ENCODE measurements at regions not wholly inside any gene's neighbourhood (a gene's known extent, or its start where the extent isn't known, plus 50 kb on each side); places are given as distances from the start of the nearest gene placed in this dataset.

GRCh38 chr3:106611116-106611515 is 742.3 kb upstream of the CBLB start:
- Histone ChIP-seq H3K27ac (ENCODE audit: low read depth in 2 of 2, low read length in 2 of 2) (no peak overlapping the region), H3K27me3 (ENCODE audit: control insufficient read depth in 2 of 2, insufficient read depth in 2 of 2, low read length in 2 of 2) (no peaks in the 10 kb centered on the region), H3K9me3 (ENCODE audit: control insufficient read depth in 2 of 2, low read length in 2 of 2) (no peaks in the 10 kb centered on the region), H3K4me3 (ENCODE audit: low read length in 2 of 2) (no peak overlapping the region), H3K4me1 (ENCODE audit: control insufficient read depth in 2 of 2, insufficient read depth in 2 of 2, low read length in 2 of 2) (no peaks in the 10 kb centered on the region), H3K9ac (ENCODE audit: low read depth in 1 of 2, low read length in 2 of 2) (no peak overlapping the region), H3K36me3 (ENCODE audit: control insufficient read depth in 2 of 2, insufficient read depth in 2 of 2, low read length in 2 of 2) (no peaks in the 10 kb centered on the region)

GRCh38 chr3:106611841-106612240 is 743.0 kb upstream of the CBLB start:
- H3K27ac ChIP-seq (ENCODE audit: low read depth in 2 of 2, low read length in 2 of 2) = no peak overlapping the region
- no peaks in the 10 kb centered on the region for H3K36me3 ChIP-seq (ENCODE audit: control insufficient read depth in 2 of 2, insufficient read depth in 2 of 2, low read length in 2 of 2)
- no peaks in the 10 kb centered on the region for H3K4me1 ChIP-seq (ENCODE audit: control insufficient read depth in 2 of 2, insufficient read depth in 2 of 2, low read length in 2 of 2)
- no peaks in the 10 kb centered on the region for H3K9me3 ChIP-seq (ENCODE audit: control insufficient read depth in 2 of 2, low read length in 2 of 2)
- no peak overlapping the region for H3K4me3 ChIP-seq (ENCODE audit: low read length in 2 of 2)
- H3K9ac ChIP-seq (ENCODE audit: low read depth in 1 of 2, low read length in 2 of 2) = no peak overlapping the region
- H3K27me3 ChIP-seq (ENCODE audit: control insufficient read depth in 2 of 2, insufficient read depth in 2 of 2, low read length in 2 of 2) = no peaks in the 10 kb centered on the region

GRCh38 chr3:106616556-106616955 is 747.7 kb upstream of the CBLB start:
- Histone ChIP-seq H3K9me3 (ENCODE audit: control insufficient read depth in 2 of 2, low read length in 2 of 2) (no peaks in the 10 kb centered on the region), H3K9ac (ENCODE audit: low read depth in 1 of 2, low read length in 2 of 2) (no peak overlapping the region), H3K27me3 (ENCODE audit: control insufficient read depth in 2 of 2, insufficient read depth in 2 of 2, low read length in 2 of 2) (no peaks in the 10 kb centered on the region), H3K4me3 (ENCODE audit: low read length in 2 of 2) (no peak overlapping the region), H3K36me3 (ENCODE audit: control insufficient read depth in 2 of 2, insufficient read depth in 2 of 2, low read length in 2 of 2) (no peaks in the 10 kb centered on the region), H3K27ac (ENCODE audit: low read depth in 2 of 2, low read length in 2 of 2) (no peak overlapping the region), H3K4me1 (ENCODE audit: control insufficient read depth in 2 of 2, insufficient read depth in 2 of 2, low read length in 2 of 2) (no peaks in the 10 kb centered on the region)

GRCh38 chr3:106617276-106617675 is 748.5 kb upstream of the CBLB start:
- Histone ChIP-seq H3K27me3 (ENCODE audit: control insufficient read depth in 2 of 2, insufficient read depth in 2 of 2, low read length in 2 of 2) (no peaks in the 10 kb centered on the region), H3K9ac (ENCODE audit: low read depth in 1 of 2, low read length in 2 of 2) (no peak overlapping the region), H3K4me1 (ENCODE audit: control insufficient read depth in 2 of 2, insufficient read depth in 2 of 2, low read length in 2 of 2) (no peaks in the 10 kb centered on the region), H3K27ac (ENCODE audit: low read depth in 2 of 2, low read length in 2 of 2) (no peak overlapping the region), H3K36me3 (ENCODE audit: control insufficient read depth in 2 of 2, insufficient read depth in 2 of 2, low read length in 2 of 2) (no peaks in the 10 kb centered on the region), H3K4me3 (ENCODE audit: low read length in 2 of 2) (no peak overlapping the region), H3K9me3 (ENCODE audit: control insufficient read depth in 2 of 2, low read length in 2 of 2) (no peaks in the 10 kb centered on the region)

GRCh38 chr3:106620646-106621045 is 751.8 kb upstream of the CBLB start:
- Histone ChIP-seq H3K4me1 (ENCODE audit: control insufficient read depth in 2 of 2, insufficient read depth in 2 of 2, low read length in 2 of 2) (no peaks in the 10 kb centered on the region), H3K4me3 (ENCODE audit: low read length in 2 of 2) (no peak overlapping the region), H3K9me3 (ENCODE audit: control insufficient read depth in 2 of 2, low read length in 2 of 2) (peaks cover 0 to 2% of the 10 kb centered on the region in 2 donors), H3K27me3 (ENCODE audit: control insufficient read depth in 2 of 2, insufficient read depth in 2 of 2, low read length in 2 of 2) (no peaks in the 10 kb centered on the region), H3K27ac (ENCODE audit: low read depth in 2 of 2, low read length in 2 of 2) (no peak overlapping the region), H3K36me3 (ENCODE audit: control insufficient read depth in 2 of 2, insufficient read depth in 2 of 2, low read length in 2 of 2) (no peaks in the 10 kb centered on the region), H3K9ac (ENCODE audit: low read depth in 1 of 2, low read length in 2 of 2) (no peak overlapping the region)

GRCh38 chr3:106624154-106624553 is 753.1 kb upstream of the CCDC54 start:
- Histone ChIP-seq H3K4me1 (ENCODE audit: control insufficient read depth in 2 of 2, insufficient read depth in 2 of 2, low read length in 2 of 2) (no peaks in the 10 kb centered on the region), H3K9ac (ENCODE audit: low read depth in 1 of 2, low read length in 2 of 2) (no peak overlapping the region), H3K27me3 (ENCODE audit: control insufficient read depth in 2 of 2, insufficient read depth in 2 of 2, low read length in 2 of 2) (no peaks in the 10 kb centered on the region)

GRCh38 chr3:106628407-106628806 is 748.8 kb upstream of the CCDC54 start:
- no peak overlapping the region for H3K4me3 ChIP-seq (ENCODE audit: low read length in 2 of 2)
- H3K27ac ChIP-seq (ENCODE audit: low read depth in 2 of 2, low read length in 2 of 2) = no peak overlapping the region
- no peaks in the 10 kb centered on the region for H3K36me3 ChIP-seq (ENCODE audit: control insufficient read depth in 2 of 2, insufficient read depth in 2 of 2, low read length in 2 of 2)
- peaks cover 0 to 2% of the 10 kb centered on the region in 2 donors for H3K9me3 ChIP-seq (ENCODE audit: control insufficient read depth in 2 of 2, low read length in 2 of 2)
- H3K9ac ChIP-seq (ENCODE audit: low read depth in 1 of 2, low read length in 2 of 2) = no peak overlapping the region
- no peaks in the 10 kb centered on the region for H3K27me3 ChIP-seq (ENCODE audit: control insufficient read depth in 2 of 2, insufficient read depth in 2 of 2, low read length in 2 of 2)
- H3K4me1 ChIP-seq (ENCODE audit: control insufficient read depth in 2 of 2, insufficient read depth in 2 of 2, low read length in 2 of 2) = no peaks in the 10 kb centered on the region

More at GRCh38 chr3:106624154-106624553, 753.1 kb upstream of the CCDC54 start:
- H3K27ac ChIP-seq (ENCODE audit: low read depth in 2 of 2, low read length in 2 of 2) = no peak overlapping the region
- no peaks in the 10 kb centered on the region for H3K36me3 ChIP-seq (ENCODE audit: control insufficient read depth in 2 of 2, insufficient read depth in 2 of 2, low read length in 2 of 2)
- H3K9me3 ChIP-seq (ENCODE audit: control insufficient read depth in 2 of 2, low read length in 2 of 2) = peaks cover 0 to 2% of the 10 kb centered on the region in 2 donors
- H3K4me3 ChIP-seq (ENCODE audit: low read length in 2 of 2) = no peak overlapping the region

- H3K36me3 ChIP-seq (ENCODE audit: control insufficient read depth in 2 of 2, insufficient read depth in 2 of 2, low read length in 2 of 2) = no peaks in the 10 kb centered on the region
- no peak overlapping the region for H3K4me3 ChIP-seq (ENCODE audit: low read length in 2 of 2)
- H3K27ac ChIP-seq (ENCODE audit: low read depth in 2 of 2, low read length in 2 of 2) = no peak overlapping the region
- H3K27me3 ChIP-seq (ENCODE audit: control insufficient read depth in 2 of 2, insufficient read depth in 2 of 2, low read length in 2 of 2) = no peaks in the 10 kb centered on the region
- no peaks in the 10 kb centered on the region for H3K4me1 ChIP-seq (ENCODE audit: control insufficient read depth in 2 of 2, insufficient read depth in 2 of 2, low read length in 2 of 2)
- peaks cover 0 to 2% of the 10 kb centered on the region in 2 donors for H3K9me3 ChIP-seq (ENCODE audit: control insufficient read depth in 2 of 2, low read length in 2 of 2)
- H3K9ac ChIP-seq (ENCODE audit: low read depth in 1 of 2, low read length in 2 of 2) = no peak overlapping the region
Observed at GRCh38 chr3:106629215-106629832, 747.9 kb upstream of the CCDC54 start.

- Histone ChIP-seq H3K27me3 (ENCODE audit: control insufficient read depth in 2 of 2, insufficient read depth in 2 of 2, low read length in 2 of 2) (no peaks in the 10 kb centered on the region), H3K36me3 (ENCODE audit: control insufficient read depth in 2 of 2, insufficient read depth in 2 of 2, low read length in 2 of 2) (no peaks in the 10 kb centered on the region), H3K4me3 (ENCODE audit: low read length in 2 of 2) (no peak overlapping the region), H3K9me3 (ENCODE audit: control insufficient read depth in 2 of 2, low read length in 2 of 2) (no peaks in the 10 kb centered on the region), H3K27ac (ENCODE audit: low read depth in 2 of 2, low read length in 2 of 2) (no peak overlapping the region), H3K9ac (ENCODE audit: low read depth in 1 of 2, low read length in 2 of 2) (no peak overlapping the region), H3K4me1 (ENCODE audit: control insufficient read depth in 2 of 2, insufficient read depth in 2 of 2, low read length in 2 of 2) (no peaks in the 10 kb centered on the region)
Observed at GRCh38 chr3:106631373-106632108, 745.7 kb upstream of the CCDC54 start.

- H3K4me3 ChIP-seq (ENCODE audit: low read length in 2 of 2) = no peak overlapping the region
- no peak overlapping the region for H3K9ac ChIP-seq (ENCODE audit: low read depth in 1 of 2, low read length in 2 of 2)
- no peaks in the 10 kb centered on the region for H3K9me3 ChIP-seq (ENCODE audit: control insufficient read depth in 2 of 2, low read length in 2 of 2)
- H3K27me3 ChIP-seq (ENCODE audit: control insufficient read depth in 2 of 2, insufficient read depth in 2 of 2, low read length in 2 of 2) = no peaks in the 10 kb centered on the region
- H3K27ac ChIP-seq (ENCODE audit: low read depth in 2 of 2, low read length in 2 of 2) = no peak overlapping the region
- no peaks in the 10 kb centered on the region for H3K4me1 ChIP-seq (ENCODE audit: control insufficient read depth in 2 of 2, insufficient read depth in 2 of 2, low read length in 2 of 2)
- H3K36me3 ChIP-seq (ENCODE audit: control insufficient read depth in 2 of 2, insufficient read depth in 2 of 2, low read length in 2 of 2) = no peaks in the 10 kb centered on the region
Observed at GRCh38 chr3:106635271-106635670, 742.0 kb upstream of the CCDC54 start.
